IMR-90 (cell line): ENCODE measurements at regions not wholly inside any gene's neighbourhood (a gene's known extent, or its start where the extent isn't known, plus 50 kb on each side); places are given as distances from the start of the nearest gene placed in this dataset.

ENCODE experiments used
- ATAC-seq: fragments of 200-7000 bp; cut with Tn5 transposase; 2 replicates; pipeline ENCODE4 v1.9.1; 2020; ENCODE audit warnings: low read depth, mild to moderate bottlenecking, moderate library complexity
- BruUV-seq: library from RNA; stranded (reverse); fragments of 400-500 nt; replicated peaks from 2 replicates; lab custom pipeline; 2021; lab: Mats Ljungman, UMichigan
- CTCF ChIA-PET: fragments of 300-600 bp; formaldehyde crosslinking; extraction: SDS; loops from one replicate; lab custom pipeline; 2021; ENCODE audit warnings: antibody characterized with exemption; lab: Yijun Ruan, JAX
- POLR2A ChIA-PET: fragments of 300-600 bp; sonication (Branson Sonifier 250); formaldehyde crosslinking; loops from one replicate; lab custom pipeline; 2022; ENCODE audit warnings: antibody characterized with exemption; ENCODE audit not compliant: unreplicated experiment; lab: Charles Lee
- DNase-seq: peaks from one replicate; pipeline ENCODE4 v3.0.0; 2013
- H2AFZ ChIP-seq: replicated peaks from 2 replicates; pipeline ENCODE3; 2013; ENCODE audit warnings: low read length, mild to moderate bottlenecking; ENCODE audit not compliant: poor library complexity
- H2AK5ac ChIP-seq: 2 replicates; pipeline ENCODE4 v1.6.1; 2013; ENCODE audit warnings: low read depth, low read length, inconsistent platforms
- H2AK9ac ChIP-seq: replicated peaks from 2 replicates; pipeline ENCODE3; 2013; ENCODE audit warnings: mild to moderate bottlenecking, low read depth, low read length, moderate library complexity; ENCODE audit not compliant: poor library complexity
- H2BK120ac ChIP-seq: 2 replicates; pipeline ENCODE4 v1.6.1; 2013; ENCODE audit warnings: low read depth, low read length, inconsistent platforms
- H2BK15ac ChIP-seq: 3 replicates; pipeline ENCODE4 v1.6.1; 2013; ENCODE audit warnings: low read depth, low read length, inconsistent platforms
- H2BK20ac ChIP-seq: 2 replicates; pipeline ENCODE4 v1.6.1; 2013; ENCODE audit warnings: low read depth, mild to moderate bottlenecking, inconsistent platforms, low read length, moderate library complexity
- H2BK5ac ChIP-seq: 2 replicates; pipeline ENCODE4 v1.6.1; 2013; ENCODE audit warnings: mild to moderate bottlenecking, low read depth, low read length, inconsistent platforms; ENCODE audit not compliant: poor library complexity, severe bottlenecking
- H3K14ac ChIP-seq: replicated peaks from 2 replicates; pipeline ENCODE4 v1.6.1; 2013; ENCODE audit warnings: low read depth, low read length, inconsistent platforms
- H3K18ac ChIP-seq: 2 replicates; pipeline ENCODE4 v1.6.1; 2013; ENCODE audit warnings: low read depth, low read length, control low read depth
- H3K23ac ChIP-seq: 2 replicates; pipeline ENCODE4 v1.6.1; 2013; ENCODE audit warnings: low read depth, low read length, inconsistent platforms
- H3K27ac ChIP-seq: 2 replicates; pipeline ENCODE4 v1.5.1; 2013; ENCODE audit warnings: mild to moderate bottlenecking, control low read depth, low read length; ENCODE audit not compliant: insufficient read depth
- H3K27me3 ChIP-seq: 2 replicates; pipeline ENCODE4 v1.6.1; 2013; ENCODE audit warnings: low read length; ENCODE audit not compliant: control insufficient read depth, insufficient read depth
- H3K36me3 ChIP-seq: 2 replicates; pipeline ENCODE4 v1.6.1; 2013; ENCODE audit warnings: low read length, mixed read lengths; ENCODE audit not compliant: control insufficient read depth, insufficient read depth
- H3K4ac ChIP-seq: 2 replicates; pipeline ENCODE4 v1.6.1; 2013; ENCODE audit warnings: low read depth, low read length, inconsistent platforms
- H3K4me1 ChIP-seq: 2 replicates; pipeline ENCODE4 v1.6.1; 2013; ENCODE audit warnings: low read length, mixed read lengths; ENCODE audit not compliant: control insufficient read depth, insufficient read depth
- H3K4me2 ChIP-seq: 2 replicates; pipeline ENCODE4 v1.6.1; 2013; ENCODE audit warnings: low read depth, mild to moderate bottlenecking, control low read depth, low read length, moderate library complexity
- H3K4me3 ChIP-seq: 2 replicates; pipeline ENCODE4 v1.5.1; 2013; ENCODE audit warnings: low read depth, mild to moderate bottlenecking, control low read depth, low read length, moderate library complexity; ENCODE audit not compliant: insufficient read depth
- H3K56ac ChIP-seq: 2 replicates; pipeline ENCODE4 v1.6.1; 2013; ENCODE audit warnings: low read length, inconsistent platforms; ENCODE audit not compliant: insufficient read depth; ENCODE audit errors: extremely low read depth
- H3K79me1 ChIP-seq, 2 experiments: 2 replicates each; pipeline ENCODE4 v1.6.1; 2013; ENCODE audit warnings: low read length in 2 of 2, inconsistent platforms in 1 of 2, low read depth in 1 of 2
- H3K9ac ChIP-seq: 2 replicates; pipeline ENCODE4 v1.6.1; 2013; ENCODE audit warnings: low read depth, low read length, control low read depth
- H3K9me1 ChIP-seq: 2 replicates; pipeline ENCODE4 v1.6.1; 2013; ENCODE audit warnings: low read length, inconsistent platforms; ENCODE audit not compliant: insufficient read depth
- H3K9me3 ChIP-seq: 2 replicates; pipeline ENCODE4 v1.6.1; 2013; ENCODE audit warnings: low read length; ENCODE audit not compliant: control insufficient read depth, insufficient read depth
- H4K20me1 ChIP-seq: 2 replicates; pipeline ENCODE4 v1.6.1; 2013; ENCODE audit warnings: low read length, inconsistent platforms; ENCODE audit not compliant: insufficient read depth
- H4K5ac ChIP-seq: 2 replicates; pipeline ENCODE4 v1.6.1; 2013; ENCODE audit warnings: mild to moderate bottlenecking, low read depth, low read length, control low read depth
- H4K8ac ChIP-seq, 2 experiments: 2 replicates each; pipeline ENCODE4 v1.6.1; 2013; ENCODE audit warnings: low read depth in 2 of 2, low read length in 2 of 2, control low read depth in 1 of 2, inconsistent platforms in 1 of 2
- H4K91ac ChIP-seq: 2 replicates; pipeline ENCODE4 v1.6.1; 2013; ENCODE audit warnings: low read depth, low read length, inconsistent platforms; ENCODE audit not compliant: insufficient read depth
- CEBPB ChIP-seq: IDR thresholded peaks from 2 replicates; pipeline ENCODE4 v1.6.1; 2012; ENCODE audit warnings: low read depth, low read length, improper control_type of control experiment
- RFX5 ChIP-seq: IDR thresholded peaks from 2 replicates; pipeline ENCODE4 v1.8.0; 2012; ENCODE audit warnings: low read depth, mild to moderate bottlenecking, low read length, moderate library complexity
- WGBS, 2 experiments: methylation state at CpG; one replicate each; pipeline versions ENCODE4 v1.1.5 to v1.1.7; 2013; ENCODE audit warnings: missing lambda C conversion rate in 2 of 2; ENCODE audit not compliant: insufficient read length in 1 of 2; ENCODE audit errors: extremely low coverage in 2 of 2; 5-methylcytosine and 5-hydroxymethylcytosine counted together
- dilution Hi-C: fragments of 300-500 bp; cut with HindIII; formaldehyde crosslinking; loops from one replicate; pipeline ENCODE4 v1.14.3; 2018; ENCODE audit warnings: low sequenced_read_pairs; ENCODE audit not compliant: unreplicated experiment
- in situ Hi-C: fragments of 300-500 bp; cut with MboI; formaldehyde crosslinking; loops from 3 replicates; pipeline ENCODE4 v1.14.3; 2019; ENCODE audit warnings: low sequenced_read_pairs, inconsistent platforms, mixed read lengths
- intact Hi-C: fragments of 100-400 bp; cut with micrococcal nuclease; formaldehyde crosslinking; loops from 2 replicates; pipeline ENCODE4 v1.10.0; 2022

- ATAC-seq (no peak), DNase-seq (no peak)
- no TSS peak for BruUV-seq
- TF ChIP-seq RFX5: no peak
- no peak for TF ChIP-seq CEBPB
- no peak overlapping the region for H4K5ac ChIP-seq
- no peaks in the 10 kb centered on the region for H3K79me1 ChIP-seq
- H2AFZ ChIP-seq: no peak overlapping the region
- no peak overlapping the region for H4K91ac ChIP-seq
- no peaks in the 10 kb centered on the region for H3K4me1 ChIP-seq
- H4K8ac ChIP-seq: no peak overlapping the region
- no peak overlapping the region for H3K27ac ChIP-seq
- dilution Hi-C loops: no loop called here
- no peak overlapping the region for H3K23ac ChIP-seq
- in situ Hi-C loops: no loop called here
- 67% methylated on average over 1 of the region's 7 CpGs; no CpG with 5 or more reads in 1 of the 2 experiments for WGBS, 2 experiments
- no peak overlapping the region for H2BK15ac ChIP-seq
- no peak overlapping the region for H3K56ac ChIP-seq
- no peak overlapping the region for H2BK120ac ChIP-seq
- no peaks in the 10 kb centered on the region for H4K20me1 ChIP-seq
- H2BK5ac ChIP-seq: no peak overlapping the region
- no peak overlapping the region for H2AK5ac ChIP-seq
- no peak overlapping the region for H3K9ac ChIP-seq
- ChIA-PET CTCF (no interaction called here), POLR2A (no interaction called here)
- intact Hi-C loops: no loop called here
- H3K18ac ChIP-seq: no peak overlapping the region
- H3K9me3 ChIP-seq: peaks cover 9% of the 10 kb centered on the region
- H2BK20ac ChIP-seq: no peak overlapping the region
- no peaks in the 10 kb centered on the region for H3K9me1 ChIP-seq
- no peak overlapping the region for H3K4ac ChIP-seq
- no peak overlapping the region for H2AK9ac ChIP-seq
- no peak overlapping the region for H3K4me2 ChIP-seq
- H3K27me3 ChIP-seq: no peaks in the 10 kb centered on the region
- H3K14ac ChIP-seq: no peak overlapping the region
- no peaks in the 10 kb centered on the region for H3K36me3 ChIP-seq
- no peak overlapping the region for H3K4me3 ChIP-seq
Measured at GRCh38 chr16:9680019-9680655, 502.1 kb downstream of the GRIN2A start.
